GM12874 (cell line): ENCODE measurements at regions not wholly inside any gene's neighbourhood (a gene's known extent, or its start where the extent isn't known, plus 50 kb on each side); places are given as distances from the start of the nearest gene placed in this dataset.

Experiments used
- CTCF ChIP-seq: IDR thresholded peaks from 2 replicates; pipeline ENCODE4 v1.5.1; 2011; ENCODE audit warnings: low read depth, mild to moderate bottlenecking, control low read depth, low read length, moderate library complexity; ENCODE audit not compliant: insufficient read depth

GRCh38 chr2:192952245-192952644 is 757.5 kb upstream of the TMEFF2 start:
- no peak for TF ChIP-seq CTCF

GRCh38 chr2:192948316-192948715 is 753.6 kb upstream of the TMEFF2 start:
- no peak for TF ChIP-seq CTCF

GRCh38 chr2:192947352-192947751 is 752.6 kb upstream of the TMEFF2 start:
- TF ChIP-seq CTCF, result no peak

GRCh38 chr2:192940767-192941166 is 746.0 kb upstream of the TMEFF2 start:
- no peak for TF ChIP-seq CTCF

- TF ChIP-seq CTCF, result no peak
Observed at GRCh38 chr2:192932376-192932775, 737.6 kb upstream of the TMEFF2 start.

GRCh38 chr2:192901446-192901845 is 706.7 kb upstream of the TMEFF2 start:
- no peak for TF ChIP-seq CTCF

GRCh38 chr2:192899466-192899865 is 704.7 kb upstream of the TMEFF2 start:
- no peak for TF ChIP-seq CTCF

- TF ChIP-seq CTCF, result no peak
Observed at GRCh38 chr2:192888109-192888508, 693.4 kb upstream of the TMEFF2 start.
